Spleen (tissue), 11 donors: ENCODE measurements at regions not wholly inside any gene's neighbourhood (a gene's known extent, or its start where the extent isn't known, plus 50 kb on each side); places are given as distances from the start of the nearest gene placed in this dataset.
A peak's percentile ranks its signal among the peaks of the same experiment; 100 is the strongest.

ENCODE experiments used
- DNase-seq: peaks from one replicate; pipeline ENCODE4 v3.0.0-alpha.2; 2020
- H3K27ac ChIP-seq, 8 donors: fragments of 200-600 bp; sonication (generic) in 7 of 8; 1 replicate in 4 of 8; 2 replicates in 4 of 8; pipeline versions ENCODE4 v1.5.0 to v1.8.0; 2016 to 2021; ENCODE audit warnings: inconsistent platforms in 4 of 8, mild to moderate bottlenecking in 4 of 8, moderate library complexity in 1 of 8
- H3K27me3 ChIP-seq, 7 donors: fragments of 200-600 bp; sonication (generic) in 6 of 7; replicated peaks in 1 of 7; 1 replicate in 4 of 7; 2 replicates in 3 of 7; pipeline versions ENCODE4 v1.5.0 to v1.8.0; 2016 to 2021; ENCODE audit warnings: inconsistent platforms in 3 of 7, mild to moderate bottlenecking in 1 of 7
- H3K36me3 ChIP-seq, 6 donors: fragments of 200-600 bp; sonication (generic) in 5 of 6; 1 replicate in 4 of 6; 2 replicates in 2 of 6; pipeline versions ENCODE4 v1.5.0 to v1.8.0; 2016 to 2021; ENCODE audit warnings: inconsistent platforms in 2 of 6
- H3K4me1 ChIP-seq, 6 donors: fragments of 200-600 bp; sonication (generic) in 5 of 6; 1 replicate in 3 of 6; 2 replicates in 3 of 6; pipeline versions ENCODE4 v1.5.0 to v1.8.0; 2016 to 2021; ENCODE audit warnings: inconsistent platforms in 3 of 6
- H3K4me3 ChIP-seq, 8 donors: fragments of 200-600 bp; sonication (generic) in 7 of 8; 1 replicate in 4 of 8; 2 replicates in 4 of 8; pipeline versions ENCODE4 v1.5.0 to v1.8.0; 2016 to 2021; ENCODE audit warnings: inconsistent platforms in 4 of 8, mild to moderate bottlenecking in 4 of 8, moderate library complexity in 2 of 8
- H3K9me3 ChIP-seq, 8 donors: fragments of 200-600 bp; sonication (generic) in 7 of 8; 1 replicate in 4 of 8; 2 replicates in 4 of 8; pipeline versions ENCODE4 v1.5.0 to v1.8.0; 2016 to 2021; ENCODE audit warnings: inconsistent platforms in 4 of 8
- CTCF ChIP-seq, 11 experiments: fragments of 200-600 bp in 7 of 11; fragments of 450-650 bp in 4 of 11; sonication (generic) in 4 of 11; IDR thresholded peaks in 8 of 11; conservative IDR thresholded peaks in 3 of 11; 1 replicate in 7 of 11; 2 replicates in 4 of 11; pipeline versions ENCODE4 v1.4.0 to v1.8.0; 2016 to 2021; ENCODE audit warnings: antibody characterized with exemption in 11 of 11, inconsistent platforms in 4 of 11, mild to moderate bottlenecking in 1 of 11
- POLR2A ChIP-seq, 3 donors: fragments of 450-650 bp; IDR thresholded peaks; one replicate each; pipeline ENCODE4 v1.5.1; 2017; ENCODE audit warnings: antibody characterized with exemption in 3 of 3, mild to moderate bottlenecking in 1 of 3
- POLR2AphosphoS5 ChIP-seq, 3 donors: sonication (generic); formaldehyde crosslinking; IDR thresholded peaks; one replicate each; pipeline ENCODE4 v1.5.1; 2017; ENCODE audit warnings: antibody characterized with exemption in 3 of 3
- WGBS, 5 donors: extraction: QIAGEN DNeasy Blood & Tissue Kit in 3 of 5; methylation state at CpG; one replicate each; pipeline versions ENCODE4 v1.1.5 to v1.1.7; 2013 to 2018; 5-methylcytosine and 5-hydroxymethylcytosine counted together
- intact Hi-C: fragments of 100-400 bp; cut with DNase I; formaldehyde crosslinking; loops from one replicate; pipeline ENCODE4 v1.15.0; 2023; ENCODE audit warnings: low total_unique reads
- donor health status: healthy with polysubstance abuse.
- donor health status: DM: no; HTN: no; CAD: no; lungs with moderate emphysema.
- donor health status: DM: no; HTN: no; CAD: no.
- donor health status: Bipolar disorder and iron deficiency.
- donor health status: healthy.
- donor health status: DM: no; HTN: no; CAD: no.
- donor health status: DM: yes; HTN: yes; CAD: no.

- Histone ChIP-seq H3K4me3 (no peak overlapping the region), H3K4me1 (no peaks in the 10 kb centered on the region), H3K9me3 (peaks cover 0 to 20% (median 11%) of the 10 kb centered on the region in 8 donors), H3K27me3 (peaks cover 0 to 9% (median 0%) of the 10 kb centered on the region in 7 donors), H3K36me3 (no peaks in the 10 kb centered on the region), H3K27ac (peak overlapping the region in 2 of 8 donors; percentile 16 to 40)
- TF ChIP-seq POLR2AphosphoS5 (IDR thresholded peaks at IDR 0.05) (no peak), POLR2A (IDR thresholded peaks at IDR 0.05) (no peak), CTCF (IDR thresholded peaks at IDR 0.05 in 8 of 11, conservative IDR thresholded peaks at IDR 0.05 in 3 of 11) (no peak)
- intact Hi-C loops: no loop called here
- 67 to 94% (median 90%) methylated on average over 2 of the region's 2 CpGs for WGBS, 5 donors
- no peak for DNase-seq
Observed at GRCh38 chr20:60160451-60161145, 202.4 kb downstream of the CDH26 start.

GRCh38 chr20:60167812-60168211, 209.6 kb downstream of the CDH26 start:
- WGBS, 5 donors: 85 to 100% (median 89%) methylated on average over 1 of the region's 1 CpG

GRCh38 chr20:60168963-60169362, 210.7 kb downstream of the CDH26 start:
- 73 to 96% (median 91%) methylated on average over 1 of the region's 1 CpG for WGBS, 5 donors

More at GRCh38 chr20:60167812-60168211, 209.6 kb downstream of the CDH26 start:
- Histone ChIP-seq H3K9me3 (no peaks in the 10 kb centered on the region), H3K4me1 (no peaks in the 10 kb centered on the region), H3K27me3 (peaks cover 0 to 2% (median 0%) of the 10 kb centered on the region in 7 donors), H3K36me3 (no peaks in the 10 kb centered on the region), H3K4me3 (no peak overlapping the region), H3K27ac (no peak overlapping the region)
- intact Hi-C loops: no loop called here
- TF ChIP-seq POLR2AphosphoS5 (IDR thresholded peaks at IDR 0.05): no peak
- no peak for TF ChIP-seq POLR2A (IDR thresholded peaks at IDR 0.05)
- TF ChIP-seq CTCF (IDR thresholded peaks at IDR 0.05 in 8 of 11, conservative IDR thresholded peaks at IDR 0.05 in 3 of 11): no peak
- no peak for DNase-seq

GRCh38 chr20:60170116-60170515, 211.9 kb downstream of the CDH26 start:
- intact Hi-C loops: no loop called here
- no peaks in the 10 kb centered on the region for H3K36me3 ChIP-seq
- peaks cover 0 to 9% (median 5%) of the 10 kb centered on the region in 8 donors for H3K9me3 ChIP-seq
- no peaks in the 10 kb centered on the region for H3K27me3 ChIP-seq
- TF ChIP-seq CTCF (IDR thresholded peaks at IDR 0.05 in 8 of 11, conservative IDR thresholded peaks at IDR 0.05 in 3 of 11) (no peak), POLR2A (IDR thresholded peaks at IDR 0.05) (no peak), POLR2AphosphoS5 (IDR thresholded peaks at IDR 0.05) (no peak)
- H3K4me1 ChIP-seq: no peaks in the 10 kb centered on the region
- no peak overlapping the region for H3K27ac ChIP-seq
- 68 to 85% (median 75%) methylated on average over 3 of the region's 3 CpGs for WGBS, 5 donors
- H3K4me3 ChIP-seq: no peak overlapping the region
- no peak for DNase-seq

More at GRCh38 chr20:60168963-60169362, 210.7 kb downstream of the CDH26 start:
- TF ChIP-seq POLR2AphosphoS5 (IDR thresholded peaks at IDR 0.05): no peak
- H3K27ac ChIP-seq: no peak overlapping the region
- H3K9me3 ChIP-seq: no peaks in the 10 kb centered on the region
- H3K27me3 ChIP-seq: no peaks in the 10 kb centered on the region
- intact Hi-C loops: no loop called here
- no peaks in the 10 kb centered on the region for H3K4me1 ChIP-seq
- no peaks in the 10 kb centered on the region for H3K36me3 ChIP-seq
- H3K4me3 ChIP-seq: no peak overlapping the region
- no peak for DNase-seq
